Activated T-cell treated with anti-CD3 and anti-CD28 coated beads for 48 hours (primary cell): ENCODE measurements at regions not wholly inside any gene's neighbourhood (a gene's known extent, or its start where the extent isn't known, plus 50 kb on each side); places are given as distances from the start of the nearest gene placed in this dataset.

Experiments used
- DNase-seq: peaks from one replicate; pipeline ENCODE4 v3.0.0-alpha.2; 2020; ENCODE audit warnings: low read depth

DNA sequence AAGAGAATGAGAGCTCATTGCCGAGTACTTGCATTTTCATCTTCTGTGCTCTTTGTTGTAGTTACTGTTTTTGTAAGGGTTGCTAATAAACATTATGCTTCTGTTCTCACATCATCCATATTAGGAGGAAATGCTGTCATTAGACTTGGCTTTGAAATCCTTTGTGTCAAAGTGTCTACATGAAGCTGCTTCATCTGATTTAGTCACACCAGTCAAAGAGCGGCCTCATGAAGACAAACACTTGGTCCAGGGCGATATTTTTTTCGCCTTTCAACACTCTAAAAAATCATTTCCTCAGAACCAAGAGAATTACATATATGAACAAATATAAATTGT lies 105.0 kb downstream of the SPRY2 start:
- DNase-seq = no peak

GRCh38 chr13:80235166-80235966 lies 105.6 kb downstream of the SPRY2 start:
- no peak for DNase-seq

DNA sequence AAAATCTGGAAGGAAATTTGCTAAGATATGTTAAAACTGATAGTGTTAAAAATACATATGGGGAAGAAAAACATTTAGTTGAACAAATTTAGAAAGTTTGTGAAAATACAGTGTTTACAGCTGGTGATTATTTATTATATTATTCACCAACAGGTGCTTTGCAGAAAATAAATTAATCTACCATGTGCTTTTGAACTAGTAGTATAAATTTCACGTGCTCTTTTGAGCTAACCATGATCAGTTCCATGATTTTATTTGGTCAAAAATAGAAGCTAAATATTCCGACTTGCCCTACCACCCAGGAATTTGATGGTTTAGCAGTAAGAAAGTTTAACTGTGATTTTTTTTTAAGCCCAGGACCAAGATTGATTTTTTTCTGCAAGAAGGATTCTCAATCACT lies 113.3 kb downstream of the SPRY2 start:
- no peak for DNase-seq

DNA sequence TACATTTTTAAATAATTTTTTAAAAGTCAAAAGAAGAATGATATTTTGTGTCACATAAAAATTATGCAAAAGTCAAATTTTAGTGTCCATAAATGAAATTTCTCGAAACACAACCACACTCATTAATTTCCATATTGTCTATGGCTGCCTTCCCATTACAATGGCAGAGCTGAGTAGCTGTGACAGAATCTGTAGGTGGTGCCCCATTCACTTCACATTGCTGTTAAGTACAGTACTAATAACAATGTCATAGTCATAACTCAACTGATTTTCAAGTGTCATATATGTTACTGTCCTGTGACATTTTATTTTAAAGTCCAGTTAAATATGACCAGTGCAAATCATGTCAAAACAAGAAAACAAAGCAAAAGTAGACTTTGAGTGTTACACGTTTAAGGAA lies 114.3 kb downstream of the SPRY2 start:
- DNase-seq = no peak

DNA sequence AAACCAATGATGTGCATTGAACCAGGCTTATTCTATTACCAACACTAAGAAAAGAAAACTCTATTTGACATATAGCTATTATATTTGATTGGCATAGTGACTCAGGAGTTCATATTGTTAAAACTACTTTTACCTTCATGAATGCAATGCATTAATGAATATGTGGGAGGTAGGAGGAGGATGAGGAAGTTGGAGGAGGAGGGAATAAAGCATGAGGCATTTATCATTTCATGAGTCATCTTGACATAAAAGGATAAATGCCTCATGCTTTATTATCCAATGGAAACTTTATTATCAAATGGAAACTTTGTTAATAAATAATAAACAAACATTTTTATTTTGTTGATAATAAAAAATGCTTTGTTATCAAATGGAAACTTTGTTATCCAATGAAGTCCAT lies 116.5 kb downstream of the SPRY2 start:
- DNase-seq = no peak

DNA sequence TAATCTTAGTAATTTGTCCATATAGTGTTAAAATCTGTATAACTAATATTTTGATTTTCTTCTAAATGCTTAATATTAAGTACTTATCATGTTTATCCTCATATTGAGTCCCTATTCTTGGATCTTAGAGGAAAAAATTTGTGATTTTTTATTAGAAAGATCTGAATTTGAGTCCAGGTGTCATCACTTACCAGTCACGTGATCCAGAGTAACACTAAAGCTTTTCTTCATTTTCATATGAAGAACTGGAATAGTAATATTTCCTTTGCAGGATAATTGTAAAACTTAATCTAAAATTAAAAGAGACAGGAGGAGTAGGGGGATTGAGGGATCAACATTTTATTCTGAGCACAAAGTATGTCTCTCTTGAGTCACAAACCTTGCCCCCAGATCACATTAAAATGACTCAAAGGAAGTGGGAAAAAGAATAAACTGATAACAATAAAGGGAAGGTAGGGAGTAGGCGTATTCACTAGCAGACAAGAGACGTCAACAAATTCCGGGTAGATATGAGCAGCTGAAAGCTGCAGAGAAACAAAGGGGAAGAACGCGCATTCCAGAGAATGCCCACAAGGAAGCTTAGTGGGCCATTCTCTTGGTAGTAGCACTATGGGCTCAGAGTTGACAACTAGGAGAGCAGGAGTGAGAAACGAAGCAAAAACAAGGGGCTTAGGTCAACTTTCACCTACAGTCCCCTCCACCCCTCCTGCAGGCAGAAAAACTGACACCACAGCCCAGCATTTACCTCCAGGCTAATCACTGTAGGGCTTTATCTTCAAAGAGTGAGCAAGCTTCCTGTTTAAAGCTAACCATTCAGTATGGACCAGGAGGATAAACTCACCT lies 123.1 kb downstream of the SPRY2 start:
- no peak for DNase-seq

- DNase-seq = no peak
Measured at GRCh38 chr13:80215368-80215767, 125.6 kb downstream of the SPRY2 start.

DNA sequence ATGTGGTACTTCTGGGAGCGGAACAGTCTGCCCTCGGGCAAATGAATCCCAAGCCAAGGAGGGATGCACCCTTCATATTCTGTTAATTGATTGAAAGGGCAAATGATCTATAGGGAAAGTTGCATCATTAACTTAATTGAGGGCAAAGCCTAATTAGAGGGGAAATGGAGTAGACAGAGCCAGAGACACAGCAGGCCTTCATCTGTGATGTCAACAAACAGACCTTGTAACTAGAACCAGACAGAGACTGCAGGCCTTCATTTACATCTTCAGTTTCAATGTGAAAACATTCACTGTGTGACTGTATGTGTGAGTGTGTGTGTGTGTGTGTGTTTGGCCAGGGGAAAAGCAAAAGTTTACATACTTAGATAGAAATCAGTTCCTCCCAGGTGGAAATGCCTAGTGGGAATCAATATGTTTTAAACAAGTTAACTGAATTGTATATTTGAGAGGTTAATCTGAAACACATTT lies 126.4 kb downstream of the SPRY2 start:
- DNase-seq = no peak

DNA sequence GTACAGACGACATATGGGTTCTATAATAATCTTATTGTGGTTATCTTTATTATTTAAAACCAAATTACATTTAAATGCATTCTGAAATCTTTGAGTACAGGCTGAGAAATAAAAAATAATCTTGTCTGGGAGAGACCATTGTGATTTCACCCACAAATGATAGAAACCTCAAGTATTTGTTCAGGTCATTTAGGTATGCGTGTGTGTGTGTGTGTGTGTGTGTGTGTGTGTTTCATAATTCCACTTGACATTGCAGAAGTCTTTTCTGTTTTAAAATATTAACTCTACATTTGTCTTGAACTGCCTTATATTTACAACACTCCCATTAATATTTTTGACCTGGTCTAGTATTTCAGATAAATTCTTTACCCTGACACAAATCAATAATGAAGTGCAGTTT lies 126.9 kb downstream of the SPRY2 start:
- no peak for DNase-seq

DNA sequence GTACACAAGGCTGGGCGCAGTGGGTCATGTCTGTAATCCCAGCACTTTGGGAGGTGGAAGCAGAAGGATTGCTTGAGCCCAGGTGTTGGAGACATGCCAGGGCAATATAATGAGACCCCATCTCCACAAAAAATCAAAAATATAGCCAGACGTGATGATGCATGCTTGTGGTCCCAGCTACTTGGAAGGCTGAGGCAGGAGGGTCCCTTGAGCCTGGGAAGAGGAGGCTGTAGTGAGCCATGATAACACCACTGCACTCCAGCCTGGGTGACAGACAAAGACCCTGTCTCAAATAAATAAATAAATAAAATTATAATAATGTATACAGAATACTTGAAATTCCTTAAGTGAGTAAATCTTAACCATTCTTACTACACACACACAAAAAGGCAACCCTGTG lies 127.7 kb downstream of the SPRY2 start:
- DNase-seq = no peak

GRCh38 chr13:80211566-80211965 lies 129.4 kb downstream of the SPRY2 start:
- DNase-seq = no peak

- DNase-seq = no peak
Measured at GRCh38 chr13:80204642-80205041, 136.3 kb downstream of the SPRY2 start.

DNA sequence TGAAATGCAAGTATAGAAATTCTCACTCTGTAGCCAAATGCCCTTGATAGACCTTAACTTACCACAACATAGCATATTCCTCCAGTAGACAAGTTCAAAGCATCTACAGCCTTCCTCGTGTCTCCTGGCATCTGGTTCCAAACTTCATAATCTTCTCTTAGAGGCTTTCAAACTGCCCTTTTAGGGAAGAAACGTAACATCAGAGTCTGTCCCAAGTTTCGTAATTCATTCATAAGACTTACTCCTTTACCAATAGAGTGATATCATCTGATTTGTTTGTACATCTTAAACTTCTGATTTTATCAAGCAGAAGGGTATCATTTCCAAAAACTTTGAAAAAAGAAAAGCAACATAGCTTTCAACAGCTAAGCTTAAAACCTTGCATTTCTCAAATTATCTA lies 137.4 kb downstream of the SPRY2 start:
- DNase-seq = no peak

DNA sequence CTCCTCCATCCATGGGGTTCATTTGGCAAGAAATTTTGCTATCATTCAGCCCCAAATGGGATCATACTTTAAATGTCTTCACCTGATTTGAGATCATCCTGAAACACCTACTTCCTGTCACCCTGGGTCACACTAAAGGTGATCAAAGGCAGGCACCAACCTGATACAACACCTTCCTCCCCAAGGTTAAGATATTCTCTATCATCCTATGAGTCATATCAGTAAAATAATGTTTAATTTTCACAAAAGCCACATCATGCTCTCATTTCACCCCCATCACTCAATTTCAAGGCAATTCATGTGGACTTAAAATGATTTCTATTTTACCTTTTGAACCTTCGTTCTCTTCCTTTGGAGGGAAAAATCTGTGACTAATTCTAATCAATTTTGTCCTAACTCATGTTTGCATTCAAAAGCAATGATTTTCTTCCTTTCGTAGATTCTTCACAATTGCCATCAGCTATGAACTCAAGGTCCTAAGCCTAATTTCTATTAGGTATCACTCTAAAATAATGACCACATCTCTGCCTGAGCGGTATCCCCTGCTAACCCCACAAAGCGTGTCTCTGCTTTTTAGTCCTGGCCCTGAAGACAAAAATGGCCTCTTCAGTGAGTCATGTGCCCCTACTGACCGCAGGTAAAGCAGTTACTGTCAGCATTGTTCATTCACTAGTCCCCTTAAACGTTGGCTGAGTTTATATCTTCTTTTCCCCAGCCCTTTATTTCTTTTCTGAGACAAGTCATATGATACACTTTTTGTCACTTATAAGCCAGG lies 139.0 kb downstream of the SPRY2 start:
- no peak for DNase-seq

DNA sequence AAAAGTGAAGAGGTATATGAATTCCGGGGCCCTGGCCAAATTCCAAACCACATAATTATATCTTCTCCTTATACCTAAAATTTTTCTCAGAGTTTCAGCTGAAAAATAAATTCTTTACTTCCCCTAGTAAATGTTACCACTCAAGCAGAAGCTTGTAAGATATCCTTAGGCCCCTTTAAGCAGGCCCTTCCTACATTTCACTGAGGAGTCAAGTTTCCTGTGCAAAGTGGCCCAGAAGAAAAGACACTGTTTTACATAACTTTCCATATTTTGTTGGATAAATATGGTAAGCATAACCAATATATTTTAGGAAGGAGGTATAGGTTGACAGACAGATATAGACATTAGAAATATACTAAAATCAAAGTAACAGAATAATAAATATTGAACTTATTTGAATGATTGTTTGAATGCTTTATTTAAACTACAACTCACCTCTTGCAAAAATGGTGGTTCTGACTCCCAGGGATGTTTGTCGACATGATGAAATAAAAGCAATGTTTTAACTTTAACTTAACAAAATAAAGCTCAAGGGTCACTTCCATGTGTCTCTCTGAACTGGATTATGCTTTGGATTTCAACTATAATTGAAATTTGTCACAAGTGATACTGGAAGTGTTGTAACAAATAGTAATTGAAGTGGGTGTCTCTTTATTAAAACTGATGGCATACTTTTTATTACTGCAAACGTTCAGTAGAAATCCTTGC lies 141.2 kb downstream of the SPRY2 start:
- DNase-seq = no peak

GRCh38 chr13:80199067-80199466 lies 141.9 kb downstream of the SPRY2 start:
- no peak for DNase-seq

- no peak for DNase-seq
Measured at GRCh38 chr13:80196756-80197155, 144.2 kb downstream of the SPRY2 start.

- no peak for DNase-seq
Measured at GRCh38 chr13:80195649-80196048, 145.3 kb downstream of the SPRY2 start.

DNA sequence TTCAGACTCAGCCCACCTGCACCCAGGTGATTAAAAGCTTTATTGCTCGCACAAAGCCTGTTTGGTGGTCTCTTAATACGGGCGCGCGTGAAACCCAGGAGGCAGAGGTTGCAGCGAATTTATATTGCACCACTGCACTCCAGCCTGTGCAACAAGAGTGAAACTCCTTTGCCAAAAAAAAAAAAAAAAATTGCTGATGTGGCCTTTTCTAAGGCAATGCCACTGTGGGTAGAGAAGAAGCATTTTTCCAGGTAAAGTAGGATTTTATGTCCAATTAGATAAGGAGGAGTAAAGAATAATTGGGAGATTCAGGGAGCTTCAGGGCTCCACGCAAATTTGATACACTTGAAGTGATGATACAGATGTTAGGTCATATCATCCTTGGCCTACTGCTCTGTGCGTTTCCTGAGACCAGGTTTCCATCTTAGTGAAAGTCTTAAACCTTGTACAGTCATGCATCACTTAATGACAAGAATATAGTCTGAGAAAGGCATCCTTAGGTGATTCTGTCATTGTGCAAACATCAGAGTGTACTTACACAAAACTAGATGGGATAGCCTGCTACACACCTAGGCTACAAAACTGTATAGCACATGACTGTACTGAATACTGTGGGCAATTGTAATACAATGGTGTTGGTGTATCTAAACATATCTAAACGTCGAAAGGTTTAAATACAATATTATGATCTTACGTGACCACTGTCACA lies 150.9 kb downstream of the SPRY2 start:
- no peak for DNase-seq

DNA sequence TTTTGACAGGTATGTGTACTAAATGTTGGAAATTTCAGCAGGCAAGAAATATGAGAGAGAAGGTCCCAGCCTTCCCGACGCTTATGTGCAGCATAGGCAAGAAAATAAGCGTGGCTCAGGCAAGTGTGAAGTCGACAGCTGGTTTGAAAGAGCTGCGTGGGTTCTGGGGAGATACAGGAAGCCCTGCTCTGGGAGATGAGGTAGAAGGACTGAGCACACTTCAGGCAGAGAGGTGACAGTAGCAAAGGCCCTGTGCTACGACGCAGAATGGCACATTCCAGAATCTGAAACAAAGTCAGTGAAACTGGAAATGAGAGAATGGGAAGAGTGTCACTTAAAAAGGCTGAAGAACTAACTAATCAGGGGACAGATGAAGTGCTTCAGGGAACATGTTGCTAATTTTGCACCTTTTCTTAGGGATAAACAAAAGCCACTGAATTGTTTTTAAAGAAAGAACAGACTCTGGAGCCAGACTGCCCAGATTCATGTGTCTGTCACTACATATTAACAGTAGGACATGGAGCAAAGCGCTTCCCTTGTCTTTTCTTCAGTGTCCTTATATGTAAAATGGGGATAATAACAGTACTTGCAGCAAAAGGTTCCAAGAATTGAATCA lies 160.1 kb downstream of the SPRY2 start:
- no peak for DNase-seq

GRCh38 chr13:80177327-80177726 lies 163.6 kb downstream of the SPRY2 start:
- DNase-seq = no peak
